Activated gamma-delta T cell treated with anti-CD3 and anti-CD28 coated beads, Interleukin-2, amount 50 U/mL, for 16 hours (primary cell): ENCODE measurements at regions not wholly inside any gene's neighbourhood (a gene's known extent, or its start where the extent isn't known, plus 50 kb on each side); places are given as distances from the start of the nearest gene placed in this dataset.
"Not testable (repeated sequence)": the region's sequence is repeated elsewhere in the genome, so short reads cannot be mapped to it uniquely, and the experiment has no call there.

Experiments used
- DNase-seq: peaks from one replicate; pipeline ENCODE4 v3.0.0-alpha.2; 2020; ENCODE audit warnings: low read depth

- no peak for DNase-seq
These were observed 822.3 kb downstream of the LUZP2 start for GRCh38 chr11:25319127-25319526.

- DNase-seq, result no peak
These were observed 830.8 kb downstream of the LUZP2 start for GRCh38 chr11:25327656-25328055.

- DNase-seq, result no peak
These were observed 842.4 kb downstream of the LUZP2 start for GRCh38 chr11:25339281-25339680.

GRCh38 chr11:25349537-25349936 lies 852.7 kb downstream of the LUZP2 start:
- DNase-seq, result no peak

- DNase-seq, result no peak
These were observed 854.3 kb downstream of the LUZP2 start for GRCh38 chr11:25350899-25351803.

- no peak for DNase-seq
These were observed 860.3 kb downstream of the LUZP2 start for GRCh38 chr11:25357133-25357532.

GRCh38 chr11:25377466-25377865 lies 880.6 kb downstream of the LUZP2 start:
- DNase-seq, result no peak

- DNase-seq, result no peak
These were observed 900.0 kb downstream of the LUZP2 start for GRCh38 chr11:25396847-25397246.

- no peak for DNase-seq
These were observed 911.3 kb downstream of the LUZP2 start for GRCh38 chr11:25408146-25408545.

- DNase-seq, result no peak
These were observed 916.1 kb upstream of the ANO3 start for GRCh38 chr11:25415793-25416192.

GRCh38 chr11:25423436-25424199 lies 908.3 kb upstream of the ANO3 start:
- DNase-seq, result no peak

- no peak for DNase-seq
These were observed 899.6 kb upstream of the ANO3 start for GRCh38 chr11:25432376-25432775.

GRCh38 chr11:25435197-25435596 lies 896.7 kb upstream of the ANO3 start:
- DNase-seq, result no peak

GRCh38 chr11:25436326-25436725 lies 895.6 kb upstream of the ANO3 start:
- no peak for DNase-seq

GRCh38 chr11:25441421-25441820 lies 890.5 kb upstream of the ANO3 start:
- no peak for DNase-seq

GRCh38 chr11:25449091-25449490 lies 882.8 kb upstream of the ANO3 start:
- no peak for DNase-seq

- DNase-seq, result no peak
These were observed 878.5 kb upstream of the ANO3 start for GRCh38 chr11:25453471-25453870.

- no peak for DNase-seq
These were observed 875.7 kb upstream of the ANO3 start for GRCh38 chr11:25456211-25456610.

GRCh38 chr11:25483915-25484635 lies 847.9 kb upstream of the ANO3 start:
- no peak for DNase-seq

GRCh38 chr11:25485315-25485714 lies 846.6 kb upstream of the ANO3 start:
- no peak for DNase-seq

- DNase-seq, result not testable (repeated sequence)
These were observed 845.6 kb upstream of the ANO3 start for GRCh38 chr11:25486338-25486737.

GRCh38 chr11:25488176-25488575 lies 843.8 kb upstream of the ANO3 start:
- DNase-seq, result not testable (repeated sequence)

GRCh38 chr11:25501426-25501825 lies 830.5 kb upstream of the ANO3 start:
- DNase-seq, result not testable (repeated sequence)
